Right hindlimb (tissue), 1 donor: ENCODE measurements at regions not wholly inside any gene's neighbourhood (a gene's known extent, or its start where the extent isn't known, plus 50 kb on each side); places are given as distances from the start of the nearest gene placed in this dataset.
"Not testable (repeated sequence)": the region's sequence is repeated elsewhere in the genome, so short reads cannot be mapped to it uniquely, and the experiment has no call there.

Experiments
- DNase-seq: peaks from one replicate; pipeline ENCODE4 v3.0.0-alpha.2; 2018

DNA sequence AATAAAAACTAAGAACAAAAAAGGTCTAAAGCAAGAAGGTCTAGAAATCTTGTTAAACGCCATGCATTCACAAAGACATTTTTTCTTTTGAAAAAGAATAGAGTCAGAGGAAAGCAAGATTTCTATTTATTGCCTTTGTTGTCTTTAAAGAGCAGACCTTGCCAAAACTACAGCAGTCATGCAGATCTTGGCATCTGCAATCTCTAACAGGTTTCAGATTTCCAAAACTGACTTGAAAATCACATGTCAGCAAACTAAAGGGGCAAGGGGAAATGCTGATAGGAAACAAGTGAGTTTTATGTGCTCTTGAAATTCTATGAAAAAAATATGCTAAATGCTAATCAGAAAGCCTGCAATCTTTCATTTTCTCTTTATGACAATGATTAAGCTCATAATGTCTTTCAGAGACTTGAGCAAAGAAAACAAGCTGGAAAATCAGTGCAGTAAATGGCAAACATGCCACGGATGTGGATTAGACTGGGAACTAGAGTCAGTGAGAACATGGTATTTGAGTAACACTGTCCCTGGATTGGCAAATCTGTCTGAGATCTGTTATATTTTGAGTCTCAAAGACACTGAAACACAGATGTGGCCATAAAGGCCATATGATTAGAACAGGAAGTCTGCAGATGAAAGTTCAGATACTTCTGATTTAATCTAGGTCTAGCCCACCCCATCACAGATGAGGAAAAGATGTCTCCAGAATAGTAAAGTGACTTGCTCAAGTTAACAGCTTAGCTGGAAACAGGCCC lies 361.4 kb upstream of the RPS23 start:
- no peak for DNase-seq

DNA sequence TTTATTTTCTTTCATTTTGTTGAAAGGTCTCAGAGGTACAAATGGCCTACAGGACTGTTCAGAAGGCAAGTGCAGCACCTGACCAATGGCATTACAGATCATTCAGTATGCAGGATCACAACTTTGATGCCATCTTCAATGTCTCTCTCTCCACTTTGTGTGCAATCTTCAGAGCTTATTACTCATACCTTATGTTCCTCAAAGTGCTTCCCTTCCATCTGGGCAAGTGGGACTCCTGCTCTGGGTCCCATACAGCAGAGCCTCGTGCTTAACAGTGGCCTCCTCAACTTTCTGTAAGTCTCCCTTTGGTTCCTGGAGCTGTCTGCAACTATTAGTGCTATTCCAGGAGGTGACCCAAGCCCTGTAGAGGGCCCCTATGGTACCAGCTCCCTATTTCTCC lies 358.4 kb upstream of the RPS23 start:
- no peak for DNase-seq

DNA sequence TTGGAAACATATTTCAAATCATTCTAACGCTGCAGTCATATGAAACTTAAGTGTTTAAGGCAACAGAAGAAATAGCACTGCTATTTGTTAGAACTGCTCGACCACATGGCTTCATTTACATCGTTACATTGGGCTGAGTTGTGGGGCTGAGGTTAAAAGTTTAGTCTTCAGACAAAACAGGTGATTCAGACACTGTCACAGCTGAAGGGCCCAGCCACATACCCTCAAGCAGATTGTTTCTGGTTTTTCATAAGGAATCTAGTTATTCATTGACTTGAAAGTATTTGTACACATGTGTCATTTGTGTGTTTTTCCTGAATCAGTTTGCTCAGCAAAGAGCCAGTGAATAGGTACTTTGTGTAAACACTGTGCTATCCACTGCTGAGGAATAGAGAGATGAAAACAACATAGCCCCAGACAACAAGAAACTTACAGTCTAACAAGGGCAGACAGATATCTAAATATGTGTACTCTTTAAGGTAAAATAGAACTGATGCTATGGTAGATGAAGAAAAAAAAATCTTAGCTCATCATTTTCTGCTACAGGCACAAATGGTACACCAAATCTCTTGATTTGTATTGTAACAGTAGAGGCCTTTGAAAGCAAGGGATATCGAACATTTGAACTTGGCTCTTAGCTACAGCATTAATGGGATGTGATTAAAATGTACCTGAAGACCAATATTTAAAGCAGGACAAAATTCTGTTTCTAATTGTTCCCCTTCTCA lies 357.6 kb upstream of the RPS23 start:
- DNase-seq: no peak

DNA sequence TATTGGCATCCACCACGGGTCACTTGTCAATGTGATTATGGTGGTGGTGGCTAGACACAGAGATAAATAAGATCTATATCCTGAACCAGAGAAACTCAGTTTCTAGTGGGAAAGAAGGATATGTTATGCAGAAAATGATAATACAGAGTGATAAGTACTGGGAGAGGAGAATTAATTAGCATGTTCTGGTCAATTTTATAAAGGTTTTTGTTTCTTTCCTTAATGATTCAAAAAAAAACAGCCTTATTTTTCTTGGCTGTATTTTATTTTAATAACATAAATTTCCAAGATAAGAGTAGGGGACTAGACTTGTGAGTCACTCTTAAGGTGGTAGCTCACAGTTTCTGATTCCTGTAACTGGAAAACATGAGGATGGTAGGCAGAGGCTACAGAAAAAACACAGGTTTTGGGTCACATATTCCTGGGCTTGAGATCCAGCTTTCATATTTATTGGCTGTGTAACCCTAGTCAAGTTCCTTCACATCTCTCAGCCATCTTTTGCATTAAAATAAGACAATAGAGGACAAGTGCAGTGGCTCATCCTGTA lies 350.3 kb upstream of the RPS23 start:
- DNase-seq: no peak

DNA sequence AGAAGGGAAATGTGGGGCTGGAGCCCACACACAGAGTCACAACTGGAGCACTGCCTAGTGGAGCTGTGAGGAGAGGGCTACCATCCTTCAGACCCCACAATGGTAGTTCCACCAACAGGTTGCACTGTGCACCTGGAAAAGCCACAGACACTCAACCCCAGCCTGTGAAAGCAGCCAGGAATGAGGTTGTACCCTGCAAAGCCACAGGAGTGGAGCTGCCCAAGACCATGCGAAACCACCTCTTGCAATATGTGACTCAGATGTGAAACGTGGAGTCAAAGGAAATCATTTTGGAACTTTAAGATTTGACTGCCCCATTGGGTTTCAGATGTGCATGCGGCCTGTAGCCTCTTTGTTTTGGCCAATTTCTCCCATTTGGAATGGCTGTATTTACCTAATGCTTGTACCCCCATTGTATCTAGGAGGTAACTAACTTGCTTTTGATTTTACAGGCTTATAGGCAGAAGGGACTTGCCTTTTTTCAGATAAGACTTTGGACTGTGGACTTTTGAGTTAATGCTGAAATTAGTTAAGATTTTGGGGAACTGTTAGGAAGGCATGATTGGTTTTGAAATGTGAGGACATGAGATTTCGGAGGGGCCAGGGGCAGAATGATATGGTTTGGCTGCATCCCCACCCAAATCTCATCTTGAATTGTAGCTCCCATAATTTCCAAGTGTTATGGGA lies 348.9 kb upstream of the RPS23 start:
- not testable (repeated sequence) for DNase-seq

DNA sequence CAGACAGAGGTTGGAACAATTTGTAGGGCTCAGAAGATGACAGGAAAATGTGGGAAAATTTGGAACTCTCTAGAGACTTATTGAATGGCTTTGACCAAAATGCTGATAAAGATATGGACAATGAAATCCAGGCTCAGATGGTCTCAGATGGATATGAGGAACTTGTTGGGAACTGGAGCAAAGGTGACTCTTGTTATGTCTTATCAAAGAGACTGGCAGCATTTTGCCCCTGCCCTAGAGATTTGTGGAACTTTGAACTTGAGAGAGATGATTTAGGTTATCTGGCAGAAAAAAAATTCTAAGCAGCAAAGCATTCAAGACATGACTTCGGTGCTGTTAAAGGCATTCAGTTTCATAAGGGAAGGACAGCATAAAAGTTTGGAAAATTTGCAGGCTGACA lies 347.9 kb upstream of the RPS23 start:
- not testable (repeated sequence) for DNase-seq

DNA sequence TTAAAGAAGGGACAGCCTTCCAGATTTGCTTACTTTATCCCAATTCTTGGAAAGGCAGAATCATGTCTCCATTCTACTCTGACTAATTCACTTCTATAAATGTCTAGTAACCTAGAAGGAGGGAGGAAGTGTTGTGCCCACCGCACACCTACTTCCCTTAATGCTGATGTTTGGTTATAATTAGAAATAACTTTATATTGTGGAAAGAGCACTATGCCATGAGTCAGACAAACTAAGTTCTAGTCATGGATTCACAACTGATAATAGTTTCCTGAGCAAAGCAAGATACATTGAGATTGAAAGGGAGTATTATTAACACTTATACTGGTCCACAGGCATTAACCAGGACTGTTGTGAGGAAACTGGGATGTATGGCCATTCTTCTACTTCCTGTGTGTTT lies 345.9 kb upstream of the RPS23 start:
- no peak for DNase-seq

DNA sequence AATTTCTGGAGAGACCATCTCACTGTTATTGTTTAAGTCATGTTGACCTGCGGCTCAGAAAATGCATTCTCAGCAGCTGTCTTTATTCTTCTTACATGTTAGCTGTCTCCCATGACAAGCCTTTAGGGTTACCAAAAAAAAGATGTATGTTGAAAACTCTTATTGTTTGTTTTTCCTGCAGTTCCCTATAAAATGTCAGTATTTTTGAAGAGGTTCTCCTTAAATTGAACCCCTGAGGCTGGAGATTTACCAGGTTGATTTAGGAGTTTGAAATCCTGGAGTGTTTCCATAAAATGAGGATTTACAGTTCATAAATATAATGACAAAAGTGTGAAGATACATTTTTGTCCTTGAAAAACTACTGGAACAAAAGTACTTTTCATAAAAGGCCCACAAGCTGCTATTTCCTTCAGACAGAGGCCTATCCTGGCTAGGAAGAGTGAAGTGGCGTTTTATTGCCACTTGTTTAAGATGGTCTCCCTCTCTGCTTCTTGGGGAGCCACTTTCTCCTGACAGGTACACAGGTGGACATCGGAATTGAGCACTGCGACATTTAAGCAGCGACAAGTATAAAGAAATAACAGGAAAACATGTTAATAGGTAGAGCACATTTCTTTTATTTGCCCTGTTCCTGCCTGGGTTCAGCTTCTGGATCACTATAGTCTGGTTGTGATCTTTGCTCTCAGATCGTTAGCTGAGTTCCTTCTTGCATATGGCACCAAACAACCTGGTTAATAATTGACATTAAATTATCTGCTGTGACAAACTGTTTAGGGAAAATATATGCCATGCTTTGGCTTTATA lies 344.8 kb upstream of the RPS23 start:
- no peak for DNase-seq

DNA sequence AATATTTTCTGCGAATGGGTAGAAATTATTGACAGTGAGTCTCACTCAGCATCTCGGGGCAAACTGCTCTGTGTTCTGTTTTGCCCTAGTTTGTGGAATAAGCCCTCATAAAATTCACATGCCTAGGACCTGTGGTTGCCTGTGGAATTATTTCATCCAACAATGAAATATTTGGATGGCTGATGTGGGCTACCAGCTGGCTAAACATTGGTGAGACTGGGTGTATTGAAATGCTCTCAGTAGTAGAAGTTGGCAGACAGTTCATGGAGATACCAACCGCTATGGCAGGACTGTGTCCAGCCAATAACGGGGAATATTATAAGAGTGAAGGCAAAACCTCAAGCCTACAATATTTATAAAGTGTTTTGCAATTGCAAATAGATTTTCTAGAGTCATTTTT lies 344.1 kb upstream of the RPS23 start:
- DNase-seq: no peak

DNA sequence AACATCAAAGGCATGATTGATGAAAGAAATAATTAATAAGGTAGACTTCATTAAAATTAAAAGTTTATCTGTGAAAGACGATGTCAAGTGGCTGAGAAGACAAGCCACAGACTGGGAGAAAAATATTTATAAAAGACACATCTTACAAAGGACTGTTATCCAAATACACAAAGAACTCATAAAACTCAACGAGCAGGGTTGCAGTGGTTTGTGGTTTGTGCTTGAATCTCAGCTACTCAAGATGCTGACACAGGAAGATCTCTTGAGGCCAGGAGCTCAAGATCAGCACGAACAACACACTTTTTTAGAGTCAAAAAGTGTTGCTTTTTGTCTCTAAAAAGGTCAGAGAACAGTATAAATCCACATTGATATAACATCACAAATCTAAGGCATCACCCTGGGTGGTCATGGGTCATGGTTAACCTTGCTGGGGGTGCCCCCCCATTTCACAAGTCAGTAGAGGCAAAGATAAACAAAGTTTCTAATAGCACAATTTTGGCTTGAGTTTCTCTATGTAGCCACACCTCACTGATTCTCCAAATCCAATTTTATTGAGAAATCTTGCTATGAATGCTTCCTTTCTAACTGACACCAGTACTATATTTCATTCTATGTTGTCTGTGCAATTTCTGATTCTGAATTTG lies 342.9 kb upstream of the RPS23 start:
- no peak for DNase-seq

DNA sequence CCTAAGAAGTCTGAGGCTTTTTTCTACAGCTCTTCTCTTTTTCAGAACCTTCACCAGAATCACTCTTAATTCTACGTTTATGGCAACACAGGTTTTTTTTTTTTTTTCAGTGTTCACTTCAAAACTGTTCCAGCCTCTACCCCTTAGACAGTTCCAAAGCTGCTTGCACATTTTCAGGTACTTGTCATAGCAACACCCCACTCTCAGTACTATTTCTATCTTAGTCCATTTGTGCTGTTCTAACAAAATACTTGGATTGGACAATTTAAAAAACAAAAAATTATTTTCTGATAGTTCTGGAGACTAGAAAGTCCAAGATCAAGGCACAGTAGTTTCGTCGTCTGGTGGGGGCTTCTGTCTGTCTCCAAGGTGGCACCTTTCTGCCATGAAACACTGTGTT lies 340.9 kb upstream of the RPS23 start:
- no peak for DNase-seq

DNA sequence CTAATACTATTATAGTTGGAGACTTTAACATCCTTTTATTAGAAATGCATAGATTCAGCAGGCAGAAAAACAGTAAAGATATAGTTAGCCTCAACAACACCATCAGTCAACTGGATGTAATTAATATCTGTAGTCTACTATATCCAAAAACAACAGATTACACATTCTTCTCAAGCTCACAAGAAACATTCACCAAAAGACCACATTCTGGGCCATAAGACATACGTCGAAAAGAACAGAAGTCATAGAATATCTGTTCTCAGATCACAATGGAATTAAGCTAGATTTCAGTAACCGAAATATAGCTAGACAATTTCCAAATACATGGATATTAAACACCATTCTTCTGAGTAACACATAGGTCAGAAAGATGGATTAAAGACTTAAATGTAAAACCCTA lies 336.6 kb upstream of the RPS23 start:
- DNase-seq: no peak

DNA sequence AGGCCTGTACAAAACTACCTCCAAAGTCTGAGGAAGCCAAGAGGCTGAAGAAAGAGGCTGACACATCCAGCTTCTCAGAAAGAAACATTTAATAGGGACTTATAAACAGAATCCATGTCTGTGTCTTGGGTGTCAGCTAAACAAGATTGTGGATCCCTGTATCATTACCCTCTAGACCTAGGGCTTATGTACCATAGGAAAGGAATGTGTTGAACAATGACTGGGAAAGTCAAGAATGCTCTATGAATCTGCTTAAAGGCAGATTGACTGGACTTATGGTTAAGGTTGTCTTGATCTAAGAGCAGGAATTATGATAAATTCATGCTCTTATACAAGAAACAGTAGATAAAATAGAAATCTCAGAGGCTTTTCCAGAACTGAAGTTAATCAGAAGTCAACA lies 335.7 kb upstream of the RPS23 start:
- no peak for DNase-seq

DNA sequence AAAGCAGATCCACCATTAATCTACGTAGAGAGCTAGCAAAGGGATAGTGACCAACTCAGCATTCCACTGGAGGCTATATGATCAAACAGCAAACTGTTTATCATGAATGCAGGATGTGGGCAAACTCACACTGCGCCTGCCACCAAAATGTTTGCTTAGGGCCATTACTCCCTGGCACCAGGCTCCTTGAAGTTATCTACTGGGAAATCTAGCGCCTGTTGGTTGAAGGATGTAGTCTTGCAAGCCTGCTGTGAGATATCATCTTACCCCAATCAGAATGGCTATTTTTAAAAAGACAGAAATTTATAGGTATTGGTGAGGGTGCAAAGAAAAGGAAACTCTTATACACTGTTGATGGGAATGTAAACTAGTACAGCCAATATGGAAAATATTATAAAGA lies 332.5 kb upstream of the RPS23 start:
- DNase-seq: no peak

DNA sequence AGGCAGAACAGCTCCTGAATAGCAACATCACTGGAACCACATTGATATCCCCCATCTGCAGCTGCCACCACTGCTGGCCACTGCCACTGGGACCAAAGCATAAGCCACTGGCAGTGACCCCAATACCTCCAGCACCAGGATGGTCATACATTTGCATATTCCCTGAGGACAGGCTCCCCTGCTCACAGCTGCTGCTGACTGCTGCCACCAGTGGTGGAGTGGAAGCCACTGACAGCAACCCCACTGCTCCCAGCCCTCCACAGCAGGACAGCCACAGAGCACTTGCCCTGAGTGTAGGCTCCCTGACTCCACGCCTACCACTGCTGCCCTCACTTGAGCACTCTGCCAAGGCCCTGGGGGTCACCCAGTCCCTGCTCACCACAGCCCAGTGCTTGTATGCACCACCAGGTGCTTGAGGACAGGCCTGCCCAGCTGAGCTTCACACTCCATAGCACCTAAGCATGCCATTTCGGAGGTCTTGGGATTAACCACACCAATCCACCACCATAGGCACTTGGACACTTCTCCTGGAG lies 327.4 kb upstream of the RPS23 start:
- DNase-seq: no peak

DNA sequence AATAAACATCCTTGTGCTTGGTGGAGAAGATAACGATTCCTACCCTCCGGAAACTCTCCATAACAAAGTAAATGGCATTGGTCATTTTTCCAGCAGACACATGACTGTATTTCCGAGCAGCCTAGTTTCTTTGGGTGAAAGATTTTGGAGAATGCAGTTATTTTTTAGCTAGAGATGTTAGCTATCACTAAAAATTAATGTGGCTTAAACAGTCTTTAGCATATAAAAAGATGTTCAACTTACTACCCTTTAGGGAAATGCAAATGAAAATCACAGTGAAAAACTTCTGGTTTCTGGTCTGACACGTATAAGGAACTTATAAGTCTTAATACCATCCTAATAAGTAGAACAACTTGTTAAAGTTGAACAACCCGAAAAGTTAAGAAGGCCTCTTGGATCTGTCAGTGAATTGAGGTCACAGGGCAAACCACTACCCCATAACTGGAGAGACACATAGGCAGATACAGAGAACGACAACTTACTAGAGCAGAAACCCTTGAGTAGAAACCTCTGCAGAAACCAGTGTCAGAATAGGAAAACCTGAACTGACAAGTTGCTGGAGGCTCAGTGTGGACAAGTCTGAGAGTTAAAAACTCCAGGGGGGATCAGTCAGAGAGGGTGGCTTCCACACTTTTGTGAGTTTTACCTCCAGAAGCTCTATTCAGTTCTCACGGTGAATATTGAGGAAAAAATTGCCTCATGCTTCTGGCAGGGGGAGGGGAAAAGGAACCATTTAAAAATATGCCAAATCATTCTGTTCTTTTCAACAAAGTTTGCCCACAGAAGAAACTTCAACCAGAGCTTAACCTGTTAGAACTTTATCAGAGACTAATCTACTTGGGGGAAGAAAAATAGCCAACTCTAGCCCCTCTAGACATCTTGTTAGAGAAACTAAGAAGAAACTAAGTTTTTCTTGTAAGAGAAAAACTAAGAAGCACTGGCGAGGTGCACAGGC lies 325.2 kb upstream of the RPS23 start:
- DNase-seq: no peak

DNA sequence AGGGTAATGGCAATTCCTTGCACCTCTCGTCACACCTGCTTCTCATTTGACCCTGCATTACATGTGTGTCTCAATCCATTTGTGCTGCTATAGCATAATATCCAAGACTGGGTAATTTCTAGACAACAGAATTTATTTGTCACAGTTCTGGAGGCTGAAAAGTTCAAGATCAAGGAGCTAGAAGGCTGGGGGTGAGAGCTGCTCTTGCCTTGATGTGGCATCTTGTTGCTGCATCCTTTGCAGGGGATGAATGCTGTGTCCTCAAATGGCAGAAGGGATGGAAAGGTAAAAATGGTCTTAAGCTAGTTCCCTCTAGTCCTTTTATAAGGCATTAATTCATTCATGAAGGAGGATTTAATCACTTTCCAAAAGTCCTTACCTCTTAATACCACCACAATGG lies 323.7 kb upstream of the RPS23 start:
- no peak for DNase-seq

DNA sequence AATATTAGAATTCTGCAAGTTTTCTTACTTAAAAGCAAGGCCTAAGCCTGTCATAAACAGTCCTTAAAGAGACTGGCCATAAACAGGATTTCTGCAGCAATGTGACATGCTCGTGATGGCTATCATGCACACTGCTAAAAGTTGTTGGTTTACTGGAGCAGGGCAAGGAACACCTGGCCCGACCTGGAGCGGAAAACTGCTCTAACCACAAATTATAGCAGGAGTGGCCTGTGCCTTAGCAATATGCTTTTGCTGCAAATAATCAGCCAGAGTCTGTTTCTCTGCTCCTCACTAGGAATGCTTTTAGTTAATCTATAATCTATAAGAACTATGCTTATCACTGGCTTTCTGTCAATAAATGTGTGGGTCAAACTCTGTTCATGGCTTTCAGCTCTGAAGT lies 322.9 kb upstream of the RPS23 start:
- no peak for DNase-seq

DNA sequence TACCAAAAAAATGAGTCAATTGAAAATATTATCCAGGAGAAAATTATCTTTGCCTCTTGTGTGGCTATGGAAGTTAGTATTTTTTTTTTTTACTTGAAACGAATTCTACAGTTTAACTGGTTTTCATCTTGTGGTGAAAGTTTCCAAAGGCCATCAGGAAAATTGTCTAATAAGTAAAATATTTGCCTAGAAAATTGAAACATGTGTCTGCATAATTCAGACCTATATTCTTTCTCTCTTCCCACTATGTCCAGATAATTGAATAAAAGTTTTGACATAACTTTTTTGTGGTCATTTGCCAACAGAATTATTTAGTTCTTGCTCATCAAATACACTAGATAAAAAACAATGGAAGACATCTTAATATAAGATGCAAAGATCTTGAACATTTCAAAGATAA lies 321.5 kb upstream of the RPS23 start:
- DNase-seq: no peak

DNA sequence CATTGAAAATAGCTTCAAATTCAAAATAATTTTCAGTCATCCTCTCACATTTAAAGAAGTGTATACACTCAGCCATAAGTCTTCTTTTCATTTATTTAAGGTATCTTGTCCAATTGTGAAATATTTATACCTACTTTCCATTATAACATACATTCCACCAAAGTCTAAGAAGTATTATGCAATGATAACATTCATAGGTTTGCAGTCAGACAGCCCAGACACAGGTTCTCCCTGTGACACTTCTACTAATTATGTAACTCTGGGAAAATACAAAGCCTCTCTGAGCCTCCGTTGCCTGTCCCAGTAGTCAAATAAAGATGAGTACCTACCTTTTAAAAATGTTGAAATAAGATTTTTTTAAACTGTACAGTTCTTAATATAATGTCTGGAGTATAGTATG lies 320.9 kb upstream of the RPS23 start:
- DNase-seq: no peak

DNA sequence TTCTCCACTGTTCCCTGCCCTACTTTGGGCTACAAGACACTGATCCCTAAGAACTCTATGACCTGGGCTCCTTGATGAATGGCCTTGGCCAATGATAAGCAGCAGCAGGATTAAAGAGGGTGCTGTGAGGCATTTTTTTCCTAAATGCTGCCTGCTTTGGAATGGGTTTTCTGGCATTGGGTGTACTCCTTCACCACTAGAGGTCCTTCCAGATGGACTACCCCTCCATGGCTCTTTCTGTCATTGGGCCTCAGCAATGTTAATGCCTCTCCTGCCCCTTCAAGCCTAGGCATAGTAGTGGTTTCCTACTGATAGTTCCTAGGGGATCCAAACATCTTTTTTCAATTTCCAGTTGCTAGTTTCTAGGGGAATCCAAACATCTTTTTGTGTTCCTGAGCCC lies 319.3 kb upstream of the RPS23 start:
- DNase-seq: no peak
